Liver (tissue), 8 donors: ENCODE measurements at regions not wholly inside any gene's neighbourhood (a gene's known extent, or its start where the extent isn't known, plus 50 kb on each side); places are given as distances from the start of the nearest gene placed in this dataset.

Experiments used
- DNase-seq: peaks from one replicate; pipeline ENCODE4 v3.0.0-alpha.2; 2017; ENCODE audit warnings: low spot score
- H3K27ac ChIP-seq, 2 donors: one replicate each; pipeline ENCODE4 v1.7.0; 2013; ENCODE audit warnings: inconsistent platforms in 2 of 2, low read length in 2 of 2, control low read depth in 1 of 2, low read depth in 1 of 2, mild to moderate bottlenecking in 1 of 2
- H3K27me3 ChIP-seq, 4 donors: one replicate each; pipeline versions ENCODE4 v1.6.1 to v1.7.0; 2013; ENCODE audit warnings: low read length in 3 of 4, inconsistent platforms in 1 of 4, mild to moderate bottlenecking in 1 of 4, moderate library complexity in 1 of 4; ENCODE audit not compliant: control insufficient read depth in 4 of 4, insufficient read depth in 4 of 4
- H3K36me3 ChIP-seq, 4 donors: one replicate each; pipeline versions ENCODE4 v1.6.1 to v1.7.0; 2013; ENCODE audit warnings: low read length in 3 of 4, mild to moderate bottlenecking in 3 of 4, low read depth in 1 of 4, moderate library complexity in 1 of 4; ENCODE audit not compliant: control insufficient read depth in 4 of 4, insufficient read depth in 3 of 4
- H3K4me1 ChIP-seq, 4 donors: one replicate each; pipeline versions ENCODE4 v1.6.1 to v1.7.0; 2013; ENCODE audit warnings: low read length in 3 of 4, mild to moderate bottlenecking in 3 of 4, moderate library complexity in 1 of 4; ENCODE audit not compliant: control insufficient read depth in 4 of 4, insufficient read depth in 4 of 4
- H3K4me3 ChIP-seq, 3 donors: one replicate each; pipeline versions ENCODE4 v1.6.1 to v1.7.0; 2013; ENCODE audit warnings: low read length in 3 of 3, control low read depth in 1 of 3, low read depth in 1 of 3, mild to moderate bottlenecking in 1 of 3
- H3K9ac ChIP-seq, 2 donors: one replicate each; pipeline ENCODE4 v1.7.0; 2013; ENCODE audit warnings: low read length in 2 of 2, mild to moderate bottlenecking in 2 of 2, moderate library complexity in 2 of 2, control low read depth in 1 of 2, low read depth in 1 of 2
- H3K9me3 ChIP-seq, 4 donors: one replicate each; pipeline versions ENCODE4 v1.6.1 to v1.7.0; 2013; ENCODE audit warnings: low read length in 3 of 4; ENCODE audit not compliant: control insufficient read depth in 4 of 4
- EGR1 ChIP-seq, 2 donors: IDR thresholded peaks; 2 replicates each; pipeline ENCODE4 v1.6.1; 2016 to 2018; ENCODE audit warnings: antibody characterized with exemption in 2 of 2, low read depth in 2 of 2
- FOXA1 ChIP-seq: IDR thresholded peaks from 2 replicates; pipeline ENCODE4 v1.6.1; 2016; ENCODE audit warnings: antibody characterized with exemption
- FOXA2 ChIP-seq: IDR thresholded peaks from 2 replicates; pipeline ENCODE4 v1.6.1; 2016; ENCODE audit warnings: antibody characterized with exemption
- GABPA ChIP-seq, 2 donors: IDR thresholded peaks in 1 of 2; conservative IDR thresholded peaks in 1 of 2; 2 replicates each; pipeline ENCODE4 v1.6.1; 2016; ENCODE audit warnings: antibody characterized with exemption in 2 of 2, mild to moderate bottlenecking in 1 of 2, moderate library complexity in 1 of 2
- HNF4A ChIP-seq, 2 donors: conservative IDR thresholded peaks; 2 replicates each; pipeline ENCODE4 v1.6.1; 2016; ENCODE audit warnings: antibody characterized with exemption in 2 of 2, mild to moderate bottlenecking in 2 of 2
- NR2F2 ChIP-seq: IDR thresholded peaks from 2 replicates; pipeline ENCODE4 v1.6.1; 2016; ENCODE audit warnings: antibody characterized with exemption
- SP1 ChIP-seq: IDR thresholded peaks from 2 replicates; pipeline ENCODE4 v1.6.1; 2018; ENCODE audit warnings: antibody characterized with exemption, mild to moderate bottlenecking
- TAF1 ChIP-seq: conservative IDR thresholded peaks from 2 replicates; pipeline ENCODE4 v1.6.1; 2016; ENCODE audit warnings: antibody characterized with exemption, mild to moderate bottlenecking
- YY1 ChIP-seq: IDR thresholded peaks from 2 replicates; pipeline ENCODE4 v1.6.1; 2016; ENCODE audit warnings: antibody characterized with exemption, mild to moderate bottlenecking
- WGBS: extraction: QIAGEN DNeasy Blood & Tissue Kit; methylation state at CpG from one replicate; pipeline ENCODE4 v1.1.7; 2013; 5-methylcytosine and 5-hydroxymethylcytosine counted together
- TF ChIP-seq, protein P1 (sequence below): fragments of 150-350 bp; IDR thresholded peaks from 2 replicates; pipeline ENCODE4 v1.5.1; 2017; ENCODE audit warnings: improper control_type of control experiment, low read depth, low read length; ENCODE audit not compliant: missing input control
- TF ChIP-seq, protein P2 (sequence below): IDR thresholded peaks from 2 replicates; pipeline ENCODE4 v1.6.1; 2016; ENCODE audit warnings: antibody characterized with exemption
- TF ChIP-seq, protein P3 (sequence below): IDR thresholded peaks from 2 replicates; pipeline ENCODE4 v1.6.1; 2016; ENCODE audit warnings: antibody characterized with exemption, mild to moderate bottlenecking
- TF ChIP-seq, protein P4 (sequence below): IDR thresholded peaks from 2 replicates; pipeline ENCODE4 v1.6.1; 2016; ENCODE audit warnings: antibody characterized with exemption
- donor health status: healthy.
- donor health status: healthy.
- donor health status: healthy.
- donor health status: healthy.
- donor health status: healthy.

- H3K36me3 ChIP-seq: no peaks in the 10 kb centered on the region
- H3K4me3 ChIP-seq: no peak overlapping the region
- TF ChIP-seq GABPA (IDR thresholded peaks at IDR 0.05 in 1 of 2, conservative IDR thresholded peaks at IDR 0.05 in 1 of 2) (no peak), FOXA1 (no peak), EGR1 (IDR thresholded peaks at IDR 0.05; ENCODE audit: low read depth in 2 of 2) (no peak), FOXA2 (no peak), NR2F2 (no peak), YY1 (no peak), TAF1 (no peak), SP1 (no peak), HNF4A (conservative IDR thresholded peaks at IDR 0.05) (no peak)
- TF ChIP-seq, protein P1, sequence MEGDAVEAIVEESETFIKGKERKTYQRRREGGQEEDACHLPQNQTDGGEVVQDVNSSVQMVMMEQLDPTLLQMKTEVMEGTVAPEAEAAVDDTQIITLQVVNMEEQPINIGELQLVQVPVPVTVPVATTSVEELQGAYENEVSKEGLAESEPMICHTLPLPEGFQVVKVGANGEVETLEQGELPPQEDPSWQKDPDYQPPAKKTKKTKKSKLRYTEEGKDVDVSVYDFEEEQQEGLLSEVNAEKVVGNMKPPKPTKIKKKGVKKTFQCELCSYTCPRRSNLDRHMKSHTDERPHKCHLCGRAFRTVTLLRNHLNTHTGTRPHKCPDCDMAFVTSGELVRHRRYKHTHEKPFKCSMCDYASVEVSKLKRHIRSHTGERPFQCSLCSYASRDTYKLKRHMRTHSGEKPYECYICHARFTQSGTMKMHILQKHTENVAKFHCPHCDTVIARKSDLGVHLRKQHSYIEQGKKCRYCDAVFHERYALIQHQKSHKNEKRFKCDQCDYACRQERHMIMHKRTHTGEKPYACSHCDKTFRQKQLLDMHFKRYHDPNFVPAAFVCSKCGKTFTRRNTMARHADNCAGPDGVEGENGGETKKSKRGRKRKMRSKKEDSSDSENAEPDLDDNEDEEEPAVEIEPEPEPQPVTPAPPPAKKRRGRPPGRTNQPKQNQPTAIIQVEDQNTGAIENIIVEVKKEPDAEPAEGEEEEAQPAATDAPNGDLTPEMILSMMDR: no peak
- TF ChIP-seq, protein P2, sequence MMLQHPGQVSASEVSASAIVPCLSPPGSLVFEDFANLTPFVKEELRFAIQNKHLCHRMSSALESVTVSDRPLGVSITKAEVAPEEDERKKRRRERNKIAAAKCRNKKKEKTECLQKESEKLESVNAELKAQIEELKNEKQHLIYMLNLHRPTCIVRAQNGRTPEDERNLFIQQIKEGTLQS: no peak
- TF ChIP-seq, protein P3, sequence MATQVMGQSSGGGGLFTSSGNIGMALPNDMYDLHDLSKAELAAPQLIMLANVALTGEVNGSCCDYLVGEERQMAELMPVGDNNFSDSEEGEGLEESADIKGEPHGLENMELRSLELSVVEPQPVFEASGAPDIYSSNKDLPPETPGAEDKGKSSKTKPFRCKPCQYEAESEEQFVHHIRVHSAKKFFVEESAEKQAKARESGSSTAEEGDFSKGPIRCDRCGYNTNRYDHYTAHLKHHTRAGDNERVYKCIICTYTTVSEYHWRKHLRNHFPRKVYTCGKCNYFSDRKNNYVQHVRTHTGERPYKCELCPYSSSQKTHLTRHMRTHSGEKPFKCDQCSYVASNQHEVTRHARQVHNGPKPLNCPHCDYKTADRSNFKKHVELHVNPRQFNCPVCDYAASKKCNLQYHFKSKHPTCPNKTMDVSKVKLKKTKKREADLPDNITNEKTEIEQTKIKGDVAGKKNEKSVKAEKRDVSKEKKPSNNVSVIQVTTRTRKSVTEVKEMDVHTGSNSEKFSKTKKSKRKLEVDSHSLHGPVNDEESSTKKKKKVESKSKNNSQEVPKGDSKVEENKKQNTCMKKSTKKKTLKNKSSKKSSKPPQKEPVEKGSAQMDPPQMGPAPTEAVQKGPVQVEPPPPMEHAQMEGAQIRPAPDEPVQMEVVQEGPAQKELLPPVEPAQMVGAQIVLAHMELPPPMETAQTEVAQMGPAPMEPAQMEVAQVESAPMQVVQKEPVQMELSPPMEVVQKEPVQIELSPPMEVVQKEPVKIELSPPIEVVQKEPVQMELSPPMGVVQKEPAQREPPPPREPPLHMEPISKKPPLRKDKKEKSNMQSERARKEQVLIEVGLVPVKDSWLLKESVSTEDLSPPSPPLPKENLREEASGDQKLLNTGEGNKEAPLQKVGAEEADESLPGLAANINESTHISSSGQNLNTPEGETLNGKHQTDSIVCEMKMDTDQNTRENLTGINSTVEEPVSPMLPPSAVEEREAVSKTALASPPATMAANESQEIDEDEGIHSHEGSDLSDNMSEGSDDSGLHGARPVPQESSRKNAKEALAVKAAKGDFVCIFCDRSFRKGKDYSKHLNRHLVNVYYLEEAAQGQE: no peak
- TF ChIP-seq, protein P4, sequence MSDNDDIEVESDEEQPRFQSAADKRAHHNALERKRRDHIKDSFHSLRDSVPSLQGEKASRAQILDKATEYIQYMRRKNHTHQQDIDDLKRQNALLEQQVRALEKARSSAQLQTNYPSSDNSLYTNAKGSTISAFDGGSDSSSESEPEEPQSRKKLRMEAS: no peak
- no peaks in the 10 kb centered on the region for H3K9me3 ChIP-seq
- DNase-seq: no peak
- H3K27ac ChIP-seq: no peak overlapping the region
- 86% methylated on average over 4 of the region's 4 CpGs for WGBS
- H3K9ac ChIP-seq: no peak overlapping the region
- H3K4me1 ChIP-seq: no peaks in the 10 kb centered on the region
- H3K27me3 ChIP-seq: no peaks in the 10 kb centered on the region
These were observed 58.6 kb upstream of the ZNF281 start for GRCh38 chr1:200468264-200469001.

DNA sequence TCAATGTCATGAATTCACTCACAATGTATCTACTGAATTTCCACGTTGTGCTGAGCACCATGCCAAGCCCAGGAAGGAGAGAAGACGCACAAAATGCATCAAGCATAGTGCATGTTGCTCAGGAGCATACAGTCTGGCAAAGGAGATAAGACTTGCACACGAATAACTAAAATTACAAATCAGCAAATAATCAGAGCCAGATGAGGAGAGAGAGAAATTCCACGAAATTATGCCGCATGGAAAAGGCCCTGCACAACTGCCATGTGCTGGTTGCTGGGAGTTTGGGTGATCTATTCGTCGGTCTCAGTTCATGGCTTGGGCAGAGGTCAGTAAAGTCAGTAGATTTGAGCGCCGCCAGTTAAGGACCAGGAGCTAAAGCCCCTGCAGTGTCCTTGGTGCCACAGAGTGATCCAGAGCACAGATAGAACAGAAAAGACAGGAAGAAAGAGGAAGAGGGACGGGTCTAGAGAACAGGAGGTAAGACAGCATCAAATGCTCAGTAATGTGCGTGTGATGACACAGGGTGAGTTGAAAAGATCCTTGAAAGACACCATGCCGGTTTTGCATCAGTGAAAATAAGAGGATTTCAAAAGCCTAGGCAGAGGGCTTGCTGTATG lies 55.1 kb upstream of the ZNF281 start:
- DNase-seq: no peak
- Histone ChIP-seq H3K27me3 (no peaks in the 10 kb centered on the region), H3K27ac (no peak overlapping the region), H3K4me3 (no peak overlapping the region), H3K9ac (no peak overlapping the region), H3K9me3 (no peaks in the 10 kb centered on the region), H3K36me3 (no peaks in the 10 kb centered on the region), H3K4me1 (no peaks in the 10 kb centered on the region)
- 90% methylated on average over 12 of the region's 12 CpGs for WGBS
- TF ChIP-seq SP1 (no peak), NR2F2 (no peak)
